B cell (primary cell): ENCODE measurements at regions not wholly inside any gene's neighbourhood (a gene's known extent, or its start where the extent isn't known, plus 50 kb on each side); places are given as distances from the start of the nearest gene placed in this dataset.

ENCODE experiments used
- EZH2 ChIP-seq: IDR thresholded peaks from 2 replicates; pipeline ENCODE4 v1.6.1; 2012; ENCODE audit warnings: borderline replicate concordance, low read depth, mild to moderate bottlenecking, moderate library complexity, low read length; ENCODE audit not compliant: insufficient read depth, poor library complexity, severe bottlenecking
- TF ChIP-seq, protein P1 (sequence below): fragments of 200-600 bp; IDR thresholded peaks from one replicate; pipeline ENCODE4 v1.8.0; 2022; ENCODE audit warnings: antibody characterized with exemption, mild to moderate bottlenecking

DNA sequence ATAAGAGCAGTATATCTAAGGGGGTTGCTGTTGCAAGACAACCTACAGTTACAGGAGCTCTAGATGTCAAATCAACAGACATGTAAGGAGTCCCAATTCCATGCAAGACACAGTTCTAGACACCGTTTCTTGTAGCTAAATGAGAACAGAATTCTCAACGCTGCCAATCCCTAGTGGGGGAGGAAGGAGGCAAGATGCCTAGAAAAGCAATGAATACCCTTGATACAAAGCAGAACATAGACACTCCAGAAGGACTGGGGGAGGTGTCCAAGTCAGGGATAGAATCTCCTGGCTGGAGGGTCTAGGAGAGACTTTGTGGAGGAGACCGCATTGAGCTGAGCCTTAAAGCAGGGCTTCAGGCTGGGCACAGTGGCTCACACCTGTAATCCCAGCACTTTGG is 280.2 kb downstream of the BUD13 start:
- TF ChIP-seq, protein P1, sequence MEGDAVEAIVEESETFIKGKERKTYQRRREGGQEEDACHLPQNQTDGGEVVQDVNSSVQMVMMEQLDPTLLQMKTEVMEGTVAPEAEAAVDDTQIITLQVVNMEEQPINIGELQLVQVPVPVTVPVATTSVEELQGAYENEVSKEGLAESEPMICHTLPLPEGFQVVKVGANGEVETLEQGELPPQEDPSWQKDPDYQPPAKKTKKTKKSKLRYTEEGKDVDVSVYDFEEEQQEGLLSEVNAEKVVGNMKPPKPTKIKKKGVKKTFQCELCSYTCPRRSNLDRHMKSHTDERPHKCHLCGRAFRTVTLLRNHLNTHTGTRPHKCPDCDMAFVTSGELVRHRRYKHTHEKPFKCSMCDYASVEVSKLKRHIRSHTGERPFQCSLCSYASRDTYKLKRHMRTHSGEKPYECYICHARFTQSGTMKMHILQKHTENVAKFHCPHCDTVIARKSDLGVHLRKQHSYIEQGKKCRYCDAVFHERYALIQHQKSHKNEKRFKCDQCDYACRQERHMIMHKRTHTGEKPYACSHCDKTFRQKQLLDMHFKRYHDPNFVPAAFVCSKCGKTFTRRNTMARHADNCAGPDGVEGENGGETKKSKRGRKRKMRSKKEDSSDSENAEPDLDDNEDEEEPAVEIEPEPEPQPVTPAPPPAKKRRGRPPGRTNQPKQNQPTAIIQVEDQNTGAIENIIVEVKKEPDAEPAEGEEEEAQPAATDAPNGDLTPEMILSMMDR, result no peak
- no peak for TF ChIP-seq EZH2
